ENCODE measurements at regions not wholly inside any gene's neighbourhood (a gene's known extent, or its start where the extent isn't known, plus 50 kb on each side); places are given as distances from the start of the nearest gene placed in this dataset.

DNA sequence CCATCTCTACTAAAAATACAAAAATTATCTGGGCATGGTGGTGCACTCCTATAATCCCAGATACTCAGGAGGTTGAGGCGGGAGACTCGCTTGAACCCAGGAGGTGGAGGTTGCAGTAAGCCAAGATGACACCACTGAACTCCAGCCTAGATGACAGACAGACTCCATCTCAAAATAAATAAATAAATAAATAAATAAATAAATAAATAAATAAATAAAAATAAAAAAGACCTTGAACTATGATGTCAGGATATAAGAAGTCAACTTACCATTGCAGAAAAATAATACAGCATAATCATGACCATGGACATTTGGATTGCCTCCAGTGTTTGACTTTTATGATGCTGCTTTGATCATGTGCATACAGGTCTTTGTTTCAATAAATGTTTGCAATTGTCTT lies 484.3 kb upstream of the ROBO1 start:
- Mint-ChIP-seq H3K4me1 (no peaks in the 10 kb centered on the region), H3K36me3 (no peaks in the 10 kb centered on the region)

DNA sequence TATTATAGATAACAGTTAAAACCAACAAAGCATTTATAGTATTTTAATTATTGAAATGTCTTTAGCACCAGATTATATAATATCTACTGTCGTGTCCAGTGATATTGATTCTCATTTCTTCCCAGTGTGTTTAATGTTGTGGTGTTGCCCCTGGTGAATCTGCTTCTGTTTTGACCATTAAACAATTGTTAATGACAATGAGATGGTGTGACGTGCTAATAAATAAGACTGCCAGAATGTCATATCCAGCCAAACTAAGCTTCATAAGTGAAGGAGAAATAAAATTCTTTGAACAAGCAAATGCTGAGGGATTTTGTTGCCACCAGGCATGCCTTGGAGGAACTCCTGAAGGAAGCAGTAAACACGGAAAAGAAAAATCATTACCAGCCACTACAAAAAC lies 480.0 kb upstream of the ROBO1 start:
- no peak for ATAC-seq (ENCODE audit: low read depth)
- Mint-ChIP-seq H3K27me3 (no peaks in the 10 kb centered on the region), H3K36me3 (no peaks in the 10 kb centered on the region), H3K4me3 (no peak overlapping the region), H3K9me3 (peaks cover 5% of the 10 kb centered on the region), H3K27ac (no peak overlapping the region), H3K4me1 (no peaks in the 10 kb centered on the region)
- DNase-seq (ENCODE audit: low spot score in 2 of 2) = no peak

More for the DNA sequence above, 484.3 kb upstream of the ROBO1 start:
- Mint-ChIP-seq H3K27me3 (no peaks in the 10 kb centered on the region), H3K4me3 (no peak overlapping the region), H3K27ac (no peak overlapping the region), H3K9me3 (peaks cover 4% of the 10 kb centered on the region)
- DNase-seq (ENCODE audit: low spot score in 2 of 2) (no peak), ATAC-seq (ENCODE audit: low read depth) (no peak)

- Mint-ChIP-seq H3K27ac (no peak overlapping the region), H3K4me1 (no peaks in the 10 kb centered on the region), H3K4me3 (no peak overlapping the region), H3K9me3 (peaks cover 2% of the 10 kb centered on the region), H3K27me3 (no peaks in the 10 kb centered on the region), H3K36me3 (no peaks in the 10 kb centered on the region)
- ATAC-seq (ENCODE audit: low read depth) (no peak), DNase-seq (ENCODE audit: low spot score in 2 of 2) (no peak)
Observed at GRCh38 chr3:80244390-80244789, 476.6 kb upstream of the ROBO1 start.

DNA sequence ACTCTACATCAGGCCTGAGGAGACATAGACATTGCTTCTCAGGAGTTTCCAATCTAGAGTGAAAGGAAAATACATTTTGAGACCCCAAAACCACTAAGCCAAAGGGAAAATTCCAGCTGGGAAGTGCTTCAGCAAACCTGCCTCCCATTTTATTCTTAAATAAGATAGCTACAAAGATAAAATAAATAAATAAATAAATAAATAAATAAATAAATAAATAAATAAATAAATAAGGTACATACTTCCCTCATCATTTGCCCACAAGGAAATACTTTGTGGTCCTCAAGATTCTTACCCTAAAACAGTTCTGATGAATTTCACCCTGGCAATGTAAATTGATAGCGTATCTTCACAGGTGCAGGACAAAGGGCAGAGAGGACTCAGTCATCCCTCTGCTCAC lies 474.0 kb upstream of the ROBO1 start:
- H3K27ac Mint-ChIP-seq = no peak overlapping the region

GRCh38 chr3:80239301-80239700 lies 471.5 kb upstream of the ROBO1 start:
- DNase-seq (ENCODE audit: low spot score in 2 of 2) (no peak), ATAC-seq (ENCODE audit: low read depth) (no peak)
- H3K4me1 Mint-ChIP-seq = no peaks in the 10 kb centered on the region
- H3K4me3 Mint-ChIP-seq = no peak overlapping the region
- peaks cover 2% of the 10 kb centered on the region for H3K9me3 Mint-ChIP-seq
- no peak overlapping the region for H3K27ac Mint-ChIP-seq
- no peaks in the 10 kb centered on the region for H3K36me3 Mint-ChIP-seq
- H3K27me3 Mint-ChIP-seq = no peaks in the 10 kb centered on the region

More for the DNA sequence above, 474.0 kb upstream of the ROBO1 start:
- Mint-ChIP-seq H3K4me3 (no peak overlapping the region), H3K36me3 (no peaks in the 10 kb centered on the region), H3K27me3 (no peaks in the 10 kb centered on the region), H3K4me1 (no peaks in the 10 kb centered on the region), H3K9me3 (peaks cover 4% of the 10 kb centered on the region)
- ATAC-seq (ENCODE audit: low read depth) = no peak
- DNase-seq (ENCODE audit: low spot score in 2 of 2) = no peak

DNA sequence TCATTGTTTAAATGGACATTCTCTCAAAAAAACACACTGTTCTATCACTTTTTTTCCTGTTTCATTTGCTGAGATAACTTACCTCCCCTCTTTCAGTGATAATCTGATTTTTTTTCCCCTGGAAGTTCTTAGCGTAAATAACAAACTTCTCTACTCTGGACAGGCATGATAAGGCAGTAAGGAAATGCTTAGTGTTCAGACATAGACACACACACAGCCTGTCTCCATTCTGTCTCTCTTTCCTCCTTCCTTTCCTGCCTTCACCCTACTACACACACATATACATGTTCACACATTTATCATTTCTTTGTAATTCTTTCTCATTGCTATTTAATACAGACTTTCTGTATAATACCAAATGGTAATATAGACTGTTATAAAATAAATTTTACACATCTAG lies 470.8 kb upstream of the ROBO1 start:
- DNase-seq (ENCODE audit: low spot score in 2 of 2) (no peak), ATAC-seq (ENCODE audit: low read depth) (no peak)
- H3K4me1 Mint-ChIP-seq = no peaks in the 10 kb centered on the region
- no peaks in the 10 kb centered on the region for H3K36me3 Mint-ChIP-seq
- H3K27me3 Mint-ChIP-seq = no peaks in the 10 kb centered on the region
- H3K9me3 Mint-ChIP-seq = peaks cover 2% of the 10 kb centered on the region
- no peak overlapping the region for H3K27ac Mint-ChIP-seq
- no peak overlapping the region for H3K4me3 Mint-ChIP-seq

DNA sequence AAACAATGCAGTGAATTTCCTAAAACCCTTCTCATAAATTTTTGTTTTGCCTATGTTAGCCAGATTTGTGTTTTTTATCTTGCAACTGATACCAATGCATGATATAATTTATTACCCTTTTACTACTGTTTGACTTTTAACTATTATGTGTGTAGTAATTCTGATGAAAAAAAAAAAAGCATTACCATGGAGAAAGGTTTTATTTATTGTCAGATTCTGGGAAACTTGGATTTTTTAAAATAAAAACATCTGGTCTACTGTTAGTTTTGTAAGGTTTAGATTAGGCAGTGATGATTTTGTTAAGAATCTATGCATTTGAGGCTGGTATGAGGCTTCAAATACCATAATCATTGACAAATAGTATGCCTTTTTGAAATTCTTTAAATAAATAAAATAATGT lies 470.4 kb upstream of the ROBO1 start:
- no peaks in the 10 kb centered on the region for H3K36me3 Mint-ChIP-seq
- no peak overlapping the region for H3K27ac Mint-ChIP-seq
- no peak for ATAC-seq (ENCODE audit: low read depth)
- H3K4me1 Mint-ChIP-seq = no peaks in the 10 kb centered on the region
- peaks cover 2% of the 10 kb centered on the region for H3K9me3 Mint-ChIP-seq
- H3K27me3 Mint-ChIP-seq = no peaks in the 10 kb centered on the region
- H3K4me3 Mint-ChIP-seq = no peak overlapping the region
- no peak for DNase-seq (ENCODE audit: low spot score in 2 of 2)

GRCh38 chr3:80234706-80235105 lies 466.9 kb upstream of the ROBO1 start:
- DNase-seq (ENCODE audit: low spot score in 2 of 2) (no peak), ATAC-seq (ENCODE audit: low read depth) (no peak)
- Mint-ChIP-seq H3K27ac (no peak overlapping the region), H3K27me3 (no peaks in the 10 kb centered on the region), H3K4me3 (no peak overlapping the region), H3K36me3 (no peaks in the 10 kb centered on the region), H3K9me3 (peaks cover 2% of the 10 kb centered on the region), H3K4me1 (no peaks in the 10 kb centered on the region)

DNA sequence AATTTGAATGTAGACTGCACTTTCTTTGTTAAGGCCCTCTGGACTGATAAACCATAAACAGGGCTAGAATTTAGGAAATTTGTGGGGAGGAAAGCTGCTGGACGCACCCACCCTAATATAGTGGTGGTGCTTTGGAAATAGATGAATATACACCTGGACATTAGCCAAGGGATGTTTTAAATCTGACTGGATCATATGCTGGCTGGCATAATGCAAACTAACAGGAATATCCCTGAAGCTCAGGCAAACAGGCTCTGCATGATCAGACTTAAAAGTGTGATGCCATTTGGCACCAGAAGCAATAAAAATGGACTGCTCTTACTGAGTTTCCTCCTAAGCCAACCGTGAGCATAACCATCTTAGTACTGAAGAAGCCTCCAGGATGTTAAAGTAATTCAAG lies 465.8 kb upstream of the ROBO1 start:
- no peaks in the 10 kb centered on the region for H3K27me3 Mint-ChIP-seq
- H3K4me1 Mint-ChIP-seq = no peaks in the 10 kb centered on the region
- H3K36me3 Mint-ChIP-seq = no peaks in the 10 kb centered on the region
- DNase-seq (ENCODE audit: low spot score in 2 of 2) (no peak), ATAC-seq (ENCODE audit: low read depth) (no peak)
- H3K27ac Mint-ChIP-seq = no peak overlapping the region
- no peak overlapping the region for H3K4me3 Mint-ChIP-seq
- H3K9me3 Mint-ChIP-seq = peaks cover 5% of the 10 kb centered on the region

DNA sequence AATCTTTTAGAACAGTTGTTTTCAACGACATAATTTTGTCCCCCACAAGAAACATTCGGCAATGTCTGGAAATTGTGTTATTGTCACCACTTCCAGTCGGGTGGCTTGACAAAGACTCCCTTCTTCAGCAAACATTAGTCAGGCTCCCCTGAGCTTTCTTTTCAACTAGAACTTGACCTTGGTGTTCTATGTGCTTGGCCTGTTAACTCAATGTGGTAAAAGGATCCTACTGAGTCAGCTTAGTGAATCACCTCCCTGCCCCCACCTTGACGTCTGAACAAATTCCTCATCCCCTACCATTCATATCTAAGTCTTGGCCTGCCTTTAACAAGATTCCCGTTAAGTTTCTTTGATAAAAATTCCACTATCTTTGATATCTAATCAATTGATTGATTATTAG lies 465.0 kb upstream of the ROBO1 start:
- ATAC-seq (ENCODE audit: low read depth) = no peak
- Mint-ChIP-seq H3K4me3 (no peak overlapping the region), H3K27me3 (no peaks in the 10 kb centered on the region), H3K36me3 (no peaks in the 10 kb centered on the region), H3K27ac (no peak overlapping the region), H3K9me3 (peaks cover 5% of the 10 kb centered on the region), H3K4me1 (no peaks in the 10 kb centered on the region)
- no peak for DNase-seq (ENCODE audit: low spot score in 2 of 2)

DNA sequence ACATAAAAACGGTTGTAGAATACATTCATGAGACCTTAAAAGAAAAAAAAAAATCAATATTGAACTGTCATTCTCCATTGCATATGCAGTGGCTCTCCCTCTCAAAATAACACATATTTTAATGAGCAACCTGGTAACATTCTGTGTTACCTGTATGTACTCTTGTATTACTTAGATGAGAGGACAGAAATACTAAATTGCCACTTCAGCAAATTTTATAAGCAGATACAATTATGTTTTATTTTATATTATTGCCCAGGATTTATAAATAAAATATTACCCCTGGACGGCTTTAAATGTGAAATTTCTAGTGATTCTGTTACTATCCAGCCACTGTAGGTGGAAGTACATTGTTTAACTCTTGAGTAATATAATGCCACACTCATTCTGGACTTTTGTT lies 463.2 kb upstream of the ROBO1 start:
- Mint-ChIP-seq H3K27ac (no peak overlapping the region), H3K4me1 (no peaks in the 10 kb centered on the region), H3K36me3 (no peaks in the 10 kb centered on the region), H3K27me3 (no peaks in the 10 kb centered on the region), H3K4me3 (no peak overlapping the region), H3K9me3 (peaks cover 7% of the 10 kb centered on the region)
- ATAC-seq (ENCODE audit: low read depth) (no peak), DNase-seq (ENCODE audit: low spot score in 2 of 2) (no peak)

GRCh38 chr3:80227216-80227615 lies 459.4 kb upstream of the ROBO1 start:
- H3K9me3 Mint-ChIP-seq = peaks cover 10% of the 10 kb centered on the region
- H3K36me3 Mint-ChIP-seq = no peaks in the 10 kb centered on the region
- no peaks in the 10 kb centered on the region for H3K27me3 Mint-ChIP-seq
- ATAC-seq (ENCODE audit: low read depth) (no peak), DNase-seq (ENCODE audit: low spot score in 2 of 2) (no peak)
- no peaks in the 10 kb centered on the region for H3K4me1 Mint-ChIP-seq
- H3K27ac Mint-ChIP-seq = no peak overlapping the region
- no peak overlapping the region for H3K4me3 Mint-ChIP-seq

DNA sequence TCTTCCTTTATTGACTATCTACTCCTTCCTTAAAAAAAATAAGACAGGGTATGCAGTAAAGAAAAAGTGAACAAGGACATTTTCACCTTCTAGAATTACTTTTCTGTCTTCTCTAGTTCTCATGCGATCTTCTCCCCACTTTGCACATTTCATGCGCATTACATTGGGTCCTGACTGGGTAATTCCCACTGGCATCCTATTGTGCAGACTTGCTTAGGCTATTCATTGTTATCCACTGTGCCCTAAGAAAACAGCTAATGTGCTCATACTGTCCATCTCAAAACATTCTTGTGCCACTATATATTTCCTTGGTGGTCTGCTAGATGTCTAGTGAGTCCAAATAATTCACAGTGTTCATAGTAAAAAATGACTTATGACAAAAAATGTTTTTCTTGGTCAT lies 447.4 kb upstream of the ROBO1 start:
- DNase-seq (ENCODE audit: low spot score in 2 of 2) (no peak), ATAC-seq (ENCODE audit: low read depth) (no peak)
- no peaks in the 10 kb centered on the region for H3K27me3 Mint-ChIP-seq
- H3K4me1 Mint-ChIP-seq = no peaks in the 10 kb centered on the region
- H3K27ac Mint-ChIP-seq = no peak overlapping the region
- H3K9me3 Mint-ChIP-seq = peaks cover 4% of the 10 kb centered on the region
- no peak overlapping the region for H3K4me3 Mint-ChIP-seq
- H3K36me3 Mint-ChIP-seq = no peaks in the 10 kb centered on the region

- Mint-ChIP-seq H3K4me3 (no peak overlapping the region), H3K27me3 (no peaks in the 10 kb centered on the region), H3K36me3 (no peaks in the 10 kb centered on the region), H3K27ac (no peak overlapping the region), H3K4me1 (no peaks in the 10 kb centered on the region), H3K9me3 (peaks cover 5% of the 10 kb centered on the region)
- ATAC-seq (ENCODE audit: low read depth) (no peak), DNase-seq (ENCODE audit: low spot score in 2 of 2) (no peak)
Observed at GRCh38 chr3:80213086-80213485, 445.3 kb upstream of the ROBO1 start.

GRCh38 chr3:80192936-80193335 lies 425.1 kb upstream of the ROBO1 start:
- DNase-seq (ENCODE audit: low spot score in 2 of 2) (no peak), ATAC-seq (ENCODE audit: low read depth) (no peak)
- Mint-ChIP-seq H3K36me3 (no peaks in the 10 kb centered on the region), H3K27me3 (no peaks in the 10 kb centered on the region), H3K9me3 (peaks cover 5% of the 10 kb centered on the region), H3K4me1 (no peaks in the 10 kb centered on the region), H3K27ac (no peak overlapping the region), H3K4me3 (no peak overlapping the region)

GRCh38 chr3:80190051-80190450 lies 422.3 kb upstream of the ROBO1 start:
- Mint-ChIP-seq H3K9me3 (peaks cover 2% of the 10 kb centered on the region), H3K36me3 (no peaks in the 10 kb centered on the region), H3K27ac (no peak overlapping the region), H3K4me1 (no peaks in the 10 kb centered on the region), H3K27me3 (no peaks in the 10 kb centered on the region), H3K4me3 (no peak overlapping the region)
- no peak for ATAC-seq (ENCODE audit: low read depth)
- DNase-seq (ENCODE audit: low spot score in 2 of 2) = no peak
